Liver (tissue), 8 donors: ENCODE measurements at regions not wholly inside any gene's neighbourhood (a gene's known extent, or its start where the extent isn't known, plus 50 kb on each side); places are given as distances from the start of the nearest gene placed in this dataset.

Source experiments
- DNase-seq: peaks from one replicate; pipeline ENCODE4 v3.0.0-alpha.2; 2017; ENCODE audit warnings: low spot score
- H3K27ac ChIP-seq, 2 donors: one replicate each; pipeline ENCODE4 v1.7.0; 2013; ENCODE audit warnings: inconsistent platforms in 2 of 2, low read length in 2 of 2, control low read depth in 1 of 2, low read depth in 1 of 2, mild to moderate bottlenecking in 1 of 2
- H3K27me3 ChIP-seq, 4 donors: one replicate each; pipeline versions ENCODE4 v1.6.1 to v1.7.0; 2013; ENCODE audit warnings: low read length in 3 of 4, inconsistent platforms in 1 of 4, mild to moderate bottlenecking in 1 of 4, moderate library complexity in 1 of 4; ENCODE audit not compliant: control insufficient read depth in 4 of 4, insufficient read depth in 4 of 4
- H3K36me3 ChIP-seq, 4 donors: one replicate each; pipeline versions ENCODE4 v1.6.1 to v1.7.0; 2013; ENCODE audit warnings: low read length in 3 of 4, mild to moderate bottlenecking in 3 of 4, low read depth in 1 of 4, moderate library complexity in 1 of 4; ENCODE audit not compliant: control insufficient read depth in 4 of 4, insufficient read depth in 3 of 4
- H3K4me1 ChIP-seq, 4 donors: one replicate each; pipeline versions ENCODE4 v1.6.1 to v1.7.0; 2013; ENCODE audit warnings: low read length in 3 of 4, mild to moderate bottlenecking in 3 of 4, moderate library complexity in 1 of 4; ENCODE audit not compliant: control insufficient read depth in 4 of 4, insufficient read depth in 4 of 4
- H3K4me3 ChIP-seq, 3 donors: one replicate each; pipeline versions ENCODE4 v1.6.1 to v1.7.0; 2013; ENCODE audit warnings: low read length in 3 of 3, control low read depth in 1 of 3, low read depth in 1 of 3, mild to moderate bottlenecking in 1 of 3
- H3K9ac ChIP-seq, 2 donors: one replicate each; pipeline ENCODE4 v1.7.0; 2013; ENCODE audit warnings: low read length in 2 of 2, mild to moderate bottlenecking in 2 of 2, moderate library complexity in 2 of 2, control low read depth in 1 of 2, low read depth in 1 of 2
- H3K9me3 ChIP-seq, 4 donors: one replicate each; pipeline versions ENCODE4 v1.6.1 to v1.7.0; 2013; ENCODE audit warnings: low read length in 3 of 4; ENCODE audit not compliant: control insufficient read depth in 4 of 4
- CTCF ChIP-seq: fragments of 150-350 bp; IDR thresholded peaks from 2 replicates; pipeline ENCODE4 v1.5.1; 2017; ENCODE audit warnings: improper control_type of control experiment, low read depth, low read length; ENCODE audit not compliant: missing input control
- FOXA1 ChIP-seq: IDR thresholded peaks from 2 replicates; pipeline ENCODE4 v1.6.1; 2016; ENCODE audit warnings: antibody characterized with exemption
- FOXA2 ChIP-seq: IDR thresholded peaks from 2 replicates; pipeline ENCODE4 v1.6.1; 2016; ENCODE audit warnings: antibody characterized with exemption
- GABPA ChIP-seq, 2 donors: IDR thresholded peaks in 1 of 2; conservative IDR thresholded peaks in 1 of 2; 2 replicates each; pipeline ENCODE4 v1.6.1; 2016; ENCODE audit warnings: antibody characterized with exemption in 2 of 2, mild to moderate bottlenecking in 1 of 2, moderate library complexity in 1 of 2
- HNF4G ChIP-seq: IDR thresholded peaks from 2 replicates; pipeline ENCODE4 v1.6.1; 2016; ENCODE audit warnings: antibody characterized with exemption
- JUND ChIP-seq, 2 donors: IDR thresholded peaks; 2 replicates each; pipeline ENCODE4 v1.6.1; 2016; ENCODE audit warnings: antibody characterized with exemption in 2 of 2
- NR2F2 ChIP-seq: IDR thresholded peaks from 2 replicates; pipeline ENCODE4 v1.6.1; 2016; ENCODE audit warnings: antibody characterized with exemption
- REST ChIP-seq: IDR thresholded peaks from 2 replicates; pipeline ENCODE4 v1.6.1; 2016; ENCODE audit warnings: antibody characterized with exemption, mild to moderate bottlenecking
- RXRA ChIP-seq, 2 donors: IDR thresholded peaks; 2 replicates each; pipeline ENCODE4 v1.6.1; 2017 to 2018; ENCODE audit warnings: antibody characterized with exemption in 2 of 2, mild to moderate bottlenecking in 1 of 2
- SP1 ChIP-seq: IDR thresholded peaks from 2 replicates; pipeline ENCODE4 v1.6.1; 2018; ENCODE audit warnings: antibody characterized with exemption, mild to moderate bottlenecking
- TAF1 ChIP-seq: conservative IDR thresholded peaks from 2 replicates; pipeline ENCODE4 v1.6.1; 2016; ENCODE audit warnings: antibody characterized with exemption, mild to moderate bottlenecking
- YY1 ChIP-seq: IDR thresholded peaks from 2 replicates; pipeline ENCODE4 v1.6.1; 2016; ENCODE audit warnings: antibody characterized with exemption, mild to moderate bottlenecking
- ZBTB33 ChIP-seq: IDR thresholded peaks from 2 replicates; pipeline ENCODE4 v1.6.1; 2016; ENCODE audit warnings: antibody characterized with exemption
- WGBS: extraction: QIAGEN DNeasy Blood & Tissue Kit; methylation state at CpG from one replicate; pipeline ENCODE4 v1.1.7; 2013; 5-methylcytosine and 5-hydroxymethylcytosine counted together
- TF ChIP-seq, protein P1 (sequence below): IDR thresholded peaks from 2 replicates; pipeline ENCODE4 v1.6.1; 2016; ENCODE audit warnings: antibody characterized with exemption
- donor health status: healthy.
- donor health status: healthy.
- donor health status: healthy.
- donor health status: healthy.
- donor health status: healthy.

GRCh38 chr17:55889271-55889670 is 138.4 kb downstream of the PCTP start:
- H3K4me1 ChIP-seq = no peaks in the 10 kb centered on the region

More at GRCh38 chr17:55889271-55889670, 138.4 kb downstream of the PCTP start:
- no peak overlapping the region for H3K27ac ChIP-seq
- DNase-seq = no peak
- H3K27me3 ChIP-seq = no peaks in the 10 kb centered on the region
- 53% methylated on average over 1 of the region's 1 CpG for WGBS
- no peak overlapping the region for H3K9ac ChIP-seq
- TF ChIP-seq SP1 (no peak), JUND (IDR thresholded peaks at IDR 0.05) (no peak), ZBTB33 (no peak), GABPA (IDR thresholded peaks at IDR 0.05 in 1 of 2, conservative IDR thresholded peaks at IDR 0.05 in 1 of 2) (no peak), FOXA2 (no peak), NR2F2 (no peak), YY1 (no peak), REST (no peak), RXRA (IDR thresholded peaks at IDR 0.05) (no peak), CTCF (no peak), TAF1 (no peak), HNF4G (no peak), FOXA1 (no peak)
- TF ChIP-seq, protein P1, sequence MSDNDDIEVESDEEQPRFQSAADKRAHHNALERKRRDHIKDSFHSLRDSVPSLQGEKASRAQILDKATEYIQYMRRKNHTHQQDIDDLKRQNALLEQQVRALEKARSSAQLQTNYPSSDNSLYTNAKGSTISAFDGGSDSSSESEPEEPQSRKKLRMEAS = no peak
- H3K9me3 ChIP-seq = peaks cover 0 to 4% (median 0%) of the 10 kb centered on the region in 4 donors
- no peak overlapping the region for H3K4me3 ChIP-seq
- H3K36me3 ChIP-seq = no peaks in the 10 kb centered on the region
